PC-9 (cell line): ENCODE measurements at regions not wholly inside any gene's neighbourhood (a gene's known extent, or its start where the extent isn't known, plus 50 kb on each side); places are given as distances from the start of the nearest gene placed in this dataset.

ENCODE experiments used
- EZH2 ChIP-seq: fragments of 200-600 bp; sonication (generic); IDR thresholded peaks from 2 replicates; pipeline ENCODE4 v1.8.0; 2017; ENCODE audit warnings: antibody characterized with exemption, low read depth
- TF ChIP-seq, protein P1 (sequence below): fragments of 200-600 bp; sonication (generic); conservative IDR thresholded peaks from 2 replicates; pipeline ENCODE4 v1.6.1; 2017; ENCODE audit warnings: mixed run types, antibody characterized with exemption, mild to moderate bottlenecking, moderate library complexity

GRCh38 chr15:93290618-93290946, 201.6 kb upstream of the RGMA start:
- TF ChIP-seq, protein P1, sequence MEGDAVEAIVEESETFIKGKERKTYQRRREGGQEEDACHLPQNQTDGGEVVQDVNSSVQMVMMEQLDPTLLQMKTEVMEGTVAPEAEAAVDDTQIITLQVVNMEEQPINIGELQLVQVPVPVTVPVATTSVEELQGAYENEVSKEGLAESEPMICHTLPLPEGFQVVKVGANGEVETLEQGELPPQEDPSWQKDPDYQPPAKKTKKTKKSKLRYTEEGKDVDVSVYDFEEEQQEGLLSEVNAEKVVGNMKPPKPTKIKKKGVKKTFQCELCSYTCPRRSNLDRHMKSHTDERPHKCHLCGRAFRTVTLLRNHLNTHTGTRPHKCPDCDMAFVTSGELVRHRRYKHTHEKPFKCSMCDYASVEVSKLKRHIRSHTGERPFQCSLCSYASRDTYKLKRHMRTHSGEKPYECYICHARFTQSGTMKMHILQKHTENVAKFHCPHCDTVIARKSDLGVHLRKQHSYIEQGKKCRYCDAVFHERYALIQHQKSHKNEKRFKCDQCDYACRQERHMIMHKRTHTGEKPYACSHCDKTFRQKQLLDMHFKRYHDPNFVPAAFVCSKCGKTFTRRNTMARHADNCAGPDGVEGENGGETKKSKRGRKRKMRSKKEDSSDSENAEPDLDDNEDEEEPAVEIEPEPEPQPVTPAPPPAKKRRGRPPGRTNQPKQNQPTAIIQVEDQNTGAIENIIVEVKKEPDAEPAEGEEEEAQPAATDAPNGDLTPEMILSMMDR, result no peak
- no peak for TF ChIP-seq EZH2
